SK-N-MC (cell line): ENCODE measurements at regions not wholly inside any gene's neighbourhood (a gene's known extent, or its start where the extent isn't known, plus 50 kb on each side); places are given as distances from the start of the nearest gene placed in this dataset.

Source experiments
- DNase-seq: peaks from one replicate; pipeline ENCODE4 v3.0.0-alpha.2; 2011; ENCODE audit warnings: low read depth, low spot score
- H3K27ac ChIP-seq: fragments of 200-600 bp; sonication (generic); 2 replicates; pipeline ENCODE4 v1.5.1; 2016; ENCODE audit warnings: mixed run types
- H3K36me3 ChIP-seq: fragments of 200-600 bp; sonication (generic); 2 replicates; pipeline ENCODE4 v1.6.1; 2017; ENCODE audit warnings: antibody characterized with exemption, low read length, mixed read lengths; ENCODE audit not compliant: insufficient read depth
- H3K4me3 ChIP-seq: fragments of 200-600 bp; sonication (generic); 2 replicates; pipeline ENCODE4 v1.5.1; 2016
- H3K9ac ChIP-seq: fragments of 200-600 bp; sonication (generic); 2 replicates; pipeline ENCODE4 v1.8.0; 2017; ENCODE audit warnings: mixed run types, mixed read lengths; ENCODE audit not compliant: insufficient read length
- H3K9me3 ChIP-seq: fragments of 200-600 bp; sonication (generic); 2 replicates; pipeline ENCODE4 v1.6.1; 2017; ENCODE audit warnings: low read depth, mild to moderate bottlenecking, antibody characterized with exemption, low read length, moderate library complexity, mixed read lengths
- EZH2 ChIP-seq: fragments of 200-600 bp; sonication (generic); IDR thresholded peaks from one replicate; pipeline ENCODE4 v1.6.1; 2017; ENCODE audit warnings: antibody characterized with exemption
- FOXP2 ChIP-seq: optimal IDR thresholded peaks from 2 replicates; pipeline ENCODE3; 2011; ENCODE audit warnings: mild to moderate bottlenecking, moderate library complexity; ENCODE audit not compliant: insufficient read depth; ENCODE audit errors: extremely low read length, control extremely low read depth
- POLR2AphosphoS5 ChIP-seq: IDR thresholded peaks from 2 replicates; pipeline ENCODE4 v1.6.1; 2012; ENCODE audit warnings: mild to moderate bottlenecking, low read depth, low read length, borderline replicate concordance

GRCh38 chr5:122705851-122706250, 69.0 kb upstream of the SNX2 start:
- DNase-seq: no peak

GRCh38 chr5:122707796-122708195, 67.1 kb upstream of the SNX2 start:
- Histone ChIP-seq H3K4me3 (no peak overlapping the region), H3K36me3 (no peaks in the 10 kb centered on the region), H3K9me3 (no peaks in the 10 kb centered on the region), H3K27ac (no peak overlapping the region), H3K9ac (no peak overlapping the region)
- no peak for DNase-seq
- TF ChIP-seq EZH2 (no peak), FOXP2 (no peak), POLR2AphosphoS5 (no peak)

More at GRCh38 chr5:122705851-122706250, 69.0 kb upstream of the SNX2 start:
- no peak overlapping the region for H3K9ac ChIP-seq
- H3K36me3 ChIP-seq: no peaks in the 10 kb centered on the region
- H3K4me3 ChIP-seq: no peak overlapping the region
- TF ChIP-seq FOXP2: no peak
- no peak for TF ChIP-seq EZH2
- TF ChIP-seq POLR2AphosphoS5: no peak
- no peak overlapping the region for H3K27ac ChIP-seq
- no peaks in the 10 kb centered on the region for H3K9me3 ChIP-seq

- no peaks in the 10 kb centered on the region for H3K9me3 ChIP-seq
Measured at GRCh38 chr5:122713041-122713440, 61.8 kb upstream of the SNX2 start.

DNA sequence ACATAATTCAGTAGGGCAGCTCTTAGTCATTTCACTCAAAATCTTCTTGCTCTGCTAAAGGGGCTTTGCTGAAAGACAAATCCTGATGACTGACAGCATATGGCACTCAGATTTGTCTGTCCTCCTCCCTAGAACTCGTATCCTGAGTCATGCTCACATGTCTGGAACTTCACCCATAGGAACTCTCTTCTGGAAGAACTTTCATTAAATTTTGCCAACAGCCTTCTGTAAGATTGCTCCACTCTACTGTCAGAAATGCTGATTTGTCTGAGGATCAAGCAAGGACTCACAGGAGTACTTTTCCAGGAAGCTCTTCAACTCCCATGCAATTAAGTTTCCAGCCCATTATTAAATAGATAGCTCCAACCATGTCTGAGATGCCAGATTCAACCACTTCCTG, 59.8 kb upstream of the SNX2 start:
- Histone ChIP-seq H3K9ac (no peak overlapping the region), H3K36me3 (no peaks in the 10 kb centered on the region), H3K9me3 (no peaks in the 10 kb centered on the region), H3K27ac (no peak overlapping the region), H3K4me3 (no peak overlapping the region)
- no peak for DNase-seq
- TF ChIP-seq POLR2AphosphoS5: no peak

More at GRCh38 chr5:122713041-122713440, 61.8 kb upstream of the SNX2 start:
- Histone ChIP-seq H3K4me3 (no peak overlapping the region), H3K27ac (no peak overlapping the region), H3K36me3 (no peaks in the 10 kb centered on the region), H3K9ac (no peak overlapping the region)
- TF ChIP-seq EZH2: no peak
- no peak for TF ChIP-seq POLR2AphosphoS5
- TF ChIP-seq FOXP2: no peak
- peak; percentile 10 for DNase-seq

- no peak for TF ChIP-seq EZH2
- TF ChIP-seq POLR2AphosphoS5: no peak
- no peak for TF ChIP-seq FOXP2
- no peak overlapping the region for H3K27ac ChIP-seq
- no peak for DNase-seq
- H3K36me3 ChIP-seq: no peaks in the 10 kb centered on the region
- no peak overlapping the region for H3K9ac ChIP-seq
- no peaks in the 10 kb centered on the region for H3K9me3 ChIP-seq
- no peak overlapping the region for H3K4me3 ChIP-seq
Measured at GRCh38 chr5:122718611-122719010, 56.3 kb upstream of the SNX2 start.

DNA sequence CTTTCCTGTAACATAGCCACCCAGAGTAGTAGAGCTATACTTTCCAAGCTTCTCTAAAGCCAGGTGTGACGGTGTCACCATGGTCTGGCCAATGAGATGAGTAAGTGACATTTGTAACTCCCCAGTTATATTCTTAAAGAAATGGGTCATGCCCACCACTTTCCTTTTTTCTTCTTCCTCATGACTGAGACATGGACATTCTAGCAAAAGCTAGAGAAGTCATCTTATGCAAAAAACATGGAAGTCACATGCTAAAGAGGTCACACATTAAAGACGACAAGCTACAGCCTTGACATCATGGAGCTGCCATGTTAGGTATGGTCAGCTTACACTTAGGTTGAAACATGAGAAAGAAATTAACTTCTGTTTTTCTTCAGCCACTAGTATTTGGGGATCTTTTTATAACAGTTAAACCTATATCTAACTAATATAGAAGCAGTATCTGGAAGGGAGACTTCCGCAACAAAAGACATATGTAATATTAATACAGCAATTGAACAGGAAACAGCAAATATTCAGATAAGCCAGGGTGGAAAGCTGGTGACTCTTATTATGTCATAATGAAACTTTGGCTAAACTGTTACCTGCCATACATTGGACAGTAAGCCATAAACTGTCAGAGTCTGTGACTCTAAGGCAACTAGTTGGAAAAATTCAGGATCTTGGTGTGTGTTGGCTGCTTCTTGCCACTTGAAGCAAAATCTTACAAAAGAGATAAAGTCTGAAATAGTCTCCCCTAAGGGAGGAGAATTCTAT, 54.7 kb upstream of the SNX2 start:
- no peak for DNase-seq
- no peak for TF ChIP-seq EZH2
- TF ChIP-seq FOXP2: no peak
- TF ChIP-seq POLR2AphosphoS5: no peak
- no peaks in the 10 kb centered on the region for H3K36me3 ChIP-seq
- H3K9ac ChIP-seq: no peak overlapping the region
- no peak overlapping the region for H3K4me3 ChIP-seq
- H3K9me3 ChIP-seq: no peaks in the 10 kb centered on the region
- no peak overlapping the region for H3K27ac ChIP-seq

GRCh38 chr5:122721127-122721526, 53.8 kb upstream of the SNX2 start:
- TF ChIP-seq EZH2: no peak
- no peak for TF ChIP-seq FOXP2
- no peak for TF ChIP-seq POLR2AphosphoS5
- H3K36me3 ChIP-seq: no peaks in the 10 kb centered on the region
- no peak overlapping the region for H3K4me3 ChIP-seq
- DNase-seq: no peak
- no peak overlapping the region for H3K27ac ChIP-seq
- no peaks in the 10 kb centered on the region for H3K9me3 ChIP-seq
- H3K9ac ChIP-seq: no peak overlapping the region

DNA sequence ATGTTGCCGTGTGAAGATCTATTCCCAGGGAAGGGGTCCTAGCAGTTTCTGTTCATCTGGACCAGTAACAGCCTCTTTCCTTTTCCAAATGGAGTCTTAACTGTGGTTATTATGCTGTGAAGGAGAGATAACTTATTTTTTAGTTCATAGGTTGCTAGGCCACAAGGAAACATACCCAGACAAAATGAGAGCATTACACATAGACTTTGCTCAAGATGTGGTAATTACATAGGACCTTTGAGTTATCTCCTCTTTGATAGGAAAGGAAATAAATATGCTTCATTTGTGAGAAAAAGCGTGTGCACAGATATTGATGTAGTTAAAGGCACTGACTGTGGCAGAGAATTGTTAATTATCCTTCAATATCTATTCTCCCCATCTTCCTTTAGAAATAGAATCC, 52.5 kb upstream of the SNX2 start:
- Histone ChIP-seq H3K9me3 (no peaks in the 10 kb centered on the region), H3K4me3 (no peak overlapping the region), H3K27ac (no peak overlapping the region), H3K9ac (no peak overlapping the region), H3K36me3 (no peaks in the 10 kb centered on the region)
- no peak for DNase-seq
- TF ChIP-seq FOXP2: no peak
